ENCODE measurements at regions not wholly inside any gene's neighbourhood (a gene's known extent, or its start where the extent isn't known, plus 50 kb on each side); places are given as distances from the start of the nearest gene placed in this dataset.

DNA sequence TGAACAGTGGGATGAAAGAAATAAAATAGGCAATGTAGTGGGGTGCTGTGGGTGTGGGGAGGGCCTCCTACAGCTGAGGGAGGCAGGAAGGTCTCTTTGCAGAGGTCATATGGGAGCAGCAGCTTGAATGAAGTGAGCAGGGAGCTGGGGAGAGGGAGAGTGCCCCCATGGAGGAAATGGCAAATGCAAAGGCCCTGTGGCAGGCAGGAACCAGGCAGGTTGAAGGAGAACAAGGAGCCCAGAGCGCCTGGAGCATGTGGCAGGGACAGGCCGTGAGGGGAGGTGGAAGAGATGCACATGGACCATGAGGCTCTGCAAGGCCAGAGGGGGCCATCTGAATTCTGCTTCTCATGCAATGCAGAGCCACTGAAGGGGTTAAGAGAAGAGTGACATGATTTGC lies 191.8 kb downstream of the URI1 start:
- TF ChIP-seq, protein P1, sequence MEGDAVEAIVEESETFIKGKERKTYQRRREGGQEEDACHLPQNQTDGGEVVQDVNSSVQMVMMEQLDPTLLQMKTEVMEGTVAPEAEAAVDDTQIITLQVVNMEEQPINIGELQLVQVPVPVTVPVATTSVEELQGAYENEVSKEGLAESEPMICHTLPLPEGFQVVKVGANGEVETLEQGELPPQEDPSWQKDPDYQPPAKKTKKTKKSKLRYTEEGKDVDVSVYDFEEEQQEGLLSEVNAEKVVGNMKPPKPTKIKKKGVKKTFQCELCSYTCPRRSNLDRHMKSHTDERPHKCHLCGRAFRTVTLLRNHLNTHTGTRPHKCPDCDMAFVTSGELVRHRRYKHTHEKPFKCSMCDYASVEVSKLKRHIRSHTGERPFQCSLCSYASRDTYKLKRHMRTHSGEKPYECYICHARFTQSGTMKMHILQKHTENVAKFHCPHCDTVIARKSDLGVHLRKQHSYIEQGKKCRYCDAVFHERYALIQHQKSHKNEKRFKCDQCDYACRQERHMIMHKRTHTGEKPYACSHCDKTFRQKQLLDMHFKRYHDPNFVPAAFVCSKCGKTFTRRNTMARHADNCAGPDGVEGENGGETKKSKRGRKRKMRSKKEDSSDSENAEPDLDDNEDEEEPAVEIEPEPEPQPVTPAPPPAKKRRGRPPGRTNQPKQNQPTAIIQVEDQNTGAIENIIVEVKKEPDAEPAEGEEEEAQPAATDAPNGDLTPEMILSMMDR (IDR thresholded peaks at IDR 0.05; ENCODE audit: low read length) = no peak
- no peak for TF ChIP-seq EZH2 (optimal IDR thresholded peaks at IDR 0.05; ENCODE audit: low read depth, low read length)
- no peak for TF ChIP-seq EZH2phosphoT487 (IDR thresholded peaks at IDR 0.05; ENCODE audit: low read length)

Measured in MM.1S (cell line).